ENCODE measurements at regions not wholly inside any gene's neighbourhood (a gene's known extent, or its start where the extent isn't known, plus 50 kb on each side); places are given as distances from the start of the nearest gene placed in this dataset.

- no peak for DNase-seq (ENCODE audit: low read depth)
Observed at GRCh38 chr2:155770516-155770915, 562.0 kb downstream of the NR4A2 start.

- DNase-seq (ENCODE audit: low read depth), result no peak
Observed at GRCh38 chr2:155766342-155767115, 566.0 kb downstream of the NR4A2 start.

GRCh38 chr2:155755481-155755880 lies 577.0 kb downstream of the NR4A2 start:
- DNase-seq (ENCODE audit: low read depth), result no peak

- DNase-seq (ENCODE audit: low read depth), result no peak
Observed at GRCh38 chr2:155748131-155748530, 584.4 kb downstream of the NR4A2 start.

- DNase-seq (ENCODE audit: low read depth), result no peak
Observed at GRCh38 chr2:155747531-155747930, 585.0 kb downstream of the NR4A2 start.

- no peak for DNase-seq (ENCODE audit: low read depth)
Observed at GRCh38 chr2:155733091-155733853, 599.2 kb downstream of the NR4A2 start.

GRCh38 chr2:155730804-155731203 lies 601.7 kb downstream of the NR4A2 start:
- no peak for DNase-seq (ENCODE audit: low read depth)

- no peak for DNase-seq (ENCODE audit: low read depth)
Observed at GRCh38 chr2:155727187-155727895, 605.2 kb downstream of the NR4A2 start.

- DNase-seq (ENCODE audit: low read depth), result no peak
Observed at GRCh38 chr2:155722290-155722689, 610.2 kb downstream of the NR4A2 start.

- no peak for DNase-seq (ENCODE audit: low read depth)
Observed at GRCh38 chr2:155715705-155716104, 616.8 kb downstream of the NR4A2 start.

GRCh38 chr2:155714983-155715382 lies 617.5 kb downstream of the NR4A2 start:
- DNase-seq (ENCODE audit: low read depth), result no peak

GRCh38 chr2:155708071-155708470 lies 624.5 kb downstream of the NR4A2 start:
- no peak for DNase-seq (ENCODE audit: low read depth)

GRCh38 chr2:155703917-155704316 lies 628.6 kb downstream of the NR4A2 start:
- no peak for DNase-seq (ENCODE audit: low read depth)

- DNase-seq (ENCODE audit: low read depth), result no peak
Observed at GRCh38 chr2:155703048-155703447, 629.5 kb downstream of the NR4A2 start.

GRCh38 chr2:155701721-155702120 lies 630.8 kb downstream of the NR4A2 start:
- DNase-seq (ENCODE audit: low read depth), result no peak

GRCh38 chr2:155696571-155696970 lies 636.0 kb downstream of the NR4A2 start:
- no peak for DNase-seq (ENCODE audit: low read depth)

- DNase-seq (ENCODE audit: low read depth), result no peak
Observed at GRCh38 chr2:155695505-155695904, 637.0 kb downstream of the NR4A2 start.

GRCh38 chr2:155692856-155693255 lies 639.7 kb downstream of the NR4A2 start:
- DNase-seq (ENCODE audit: low read depth), result no peak

GRCh38 chr2:155692106-155692505 lies 640.4 kb downstream of the NR4A2 start:
- no peak for DNase-seq (ENCODE audit: low read depth)

- DNase-seq (ENCODE audit: low read depth), result no peak
Observed at GRCh38 chr2:155690785-155691184, 641.7 kb downstream of the NR4A2 start.

GRCh38 chr2:155689791-155690190 lies 642.7 kb downstream of the NR4A2 start:
- no peak for DNase-seq (ENCODE audit: low read depth)

- no peak for DNase-seq (ENCODE audit: low read depth)
Observed at GRCh38 chr2:155687181-155687580, 645.3 kb downstream of the NR4A2 start.

GRCh38 chr2:155679647-155680046 lies 652.9 kb downstream of the NR4A2 start:
- DNase-seq (ENCODE audit: low read depth), result no peak

All from HS-27A (cell line).